ENCODE measurements at regions not wholly inside any gene's neighbourhood (a gene's known extent, or its start where the extent isn't known, plus 50 kb on each side); places are given as distances from the start of the nearest gene placed in this dataset.
"Not testable (repeated sequence)": the region's sequence is repeated elsewhere in the genome, so short reads cannot be mapped to it uniquely, and the experiment has no call there.

DNA sequence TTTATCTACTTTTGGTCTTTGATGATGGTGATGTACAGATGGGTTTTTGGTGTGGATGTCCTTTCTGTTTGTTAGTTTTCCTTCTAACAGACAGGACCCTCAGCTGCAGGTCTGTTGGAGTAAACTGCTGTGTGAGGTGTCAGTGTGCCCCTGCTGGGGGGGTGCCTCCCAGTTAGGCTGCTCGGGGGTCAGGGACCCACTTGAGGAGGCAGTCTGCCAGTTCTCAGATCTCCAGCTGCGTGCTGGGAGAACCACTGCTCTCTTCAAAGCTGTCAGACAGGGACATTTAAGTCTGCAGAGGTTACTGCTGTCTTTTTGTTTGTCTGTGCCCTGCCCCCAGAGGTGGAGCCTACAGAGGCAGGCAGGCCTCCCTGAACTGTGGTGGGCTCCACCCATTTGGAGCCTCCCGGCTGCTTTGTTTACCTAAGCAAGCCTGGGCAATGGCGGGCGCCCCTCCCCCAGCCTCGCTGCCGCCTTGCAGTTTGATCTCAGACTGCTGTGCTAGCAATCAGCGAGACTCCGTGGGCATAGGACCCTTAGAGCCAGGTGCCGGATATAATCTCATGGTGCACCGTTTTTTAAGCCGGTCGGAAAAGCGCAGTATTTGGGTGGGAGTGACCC is 433.7 kb downstream of the CCSER2 start:
- H3K4ac ChIP-seq (ENCODE audit: low read depth, low read length); H3K14ac ChIP-seq (ENCODE audit: low read length); H2BK12ac ChIP-seq (ENCODE audit: low read length); H3K27ac ChIP-seq (ENCODE audit: low read depth, low read length); H2BK120ac ChIP-seq (ENCODE audit: insufficient read depth, low read length, poor library complexity); H2BK5ac ChIP-seq (ENCODE audit: low read depth, low read length, poor library complexity); H3K9me3 ChIP-seq (ENCODE audit: insufficient read depth, low read depth, low read length); H3K27me3 ChIP-seq (ENCODE audit: insufficient read depth, low read length); H3K79me1 ChIP-seq (ENCODE audit: low read length); H3K23ac ChIP-seq (ENCODE audit: low read length); H3K36me3 ChIP-seq (ENCODE audit: control insufficient read depth in 1 of 2, insufficient read depth in 2 of 2, low read length in 2 of 2); H3K79me2 ChIP-seq (ENCODE audit: control insufficient read depth, insufficient read depth, low read length, poor library complexity); H2AK5ac ChIP-seq (ENCODE audit: low read length); H4K12ac ChIP-seq (ENCODE audit: low read depth, low read length); H2AFZ ChIP-seq (ENCODE audit: insufficient read depth, low read length, poor library complexity); H3K4me1 ChIP-seq (ENCODE audit: control insufficient read depth in 1 of 2, insufficient read depth in 2 of 2, low read length in 2 of 2); H3K9ac ChIP-seq (ENCODE audit: low read length); H3K4me3 ChIP-seq (ENCODE audit: low read depth, low read length); H3K18ac ChIP-seq (ENCODE audit: low read length); DNase-seq; H3K4me2 ChIP-seq (ENCODE audit: low read length): not testable (repeated sequence)
- peak overlapping the region; percentile 47 for H4K8ac ChIP-seq (ENCODE audit: low read depth, low read length)
- WGBS (ENCODE audit: extremely low coverage, insufficient coverage, insufficient read length): no CpG with 5 or more reads among the region's 14 CpGs
- H4K91ac ChIP-seq (ENCODE audit: low read depth, low read length): peak overlapping the region; percentile 28

DNA sequence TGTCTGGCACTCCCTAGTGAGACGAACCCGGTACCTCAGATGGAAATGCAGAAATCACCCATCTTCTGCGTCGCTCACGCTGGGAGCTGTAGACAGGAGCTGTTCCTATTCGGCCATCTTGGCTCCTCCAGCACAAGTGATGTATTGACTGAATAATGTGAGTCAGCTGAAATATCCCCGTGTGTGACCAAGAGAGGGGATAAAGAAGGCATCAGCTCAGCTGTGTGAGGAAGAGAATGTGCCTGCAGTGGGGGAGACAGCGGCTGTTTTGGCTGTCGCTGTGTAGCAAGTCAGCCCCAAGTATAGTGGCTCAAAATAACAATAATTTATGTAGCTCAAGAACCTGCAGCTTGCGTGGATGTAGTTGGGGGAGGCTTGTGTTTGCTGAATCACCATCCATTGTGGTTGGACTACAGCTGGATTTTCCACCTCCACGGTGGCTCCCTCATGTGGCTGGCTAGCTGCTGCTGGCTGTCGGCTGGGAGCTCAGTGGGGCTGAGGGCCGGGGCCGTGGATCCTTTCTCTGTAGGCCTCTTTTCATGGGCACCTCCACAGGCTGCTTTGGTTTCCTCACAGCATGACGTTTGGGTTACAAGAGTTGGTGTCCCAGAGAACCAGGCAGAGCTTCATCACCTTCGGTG is 434.5 kb downstream of the CCSER2 start:
- no peak overlapping the region for H4K91ac ChIP-seq (ENCODE audit: low read depth, low read length)

DNA sequence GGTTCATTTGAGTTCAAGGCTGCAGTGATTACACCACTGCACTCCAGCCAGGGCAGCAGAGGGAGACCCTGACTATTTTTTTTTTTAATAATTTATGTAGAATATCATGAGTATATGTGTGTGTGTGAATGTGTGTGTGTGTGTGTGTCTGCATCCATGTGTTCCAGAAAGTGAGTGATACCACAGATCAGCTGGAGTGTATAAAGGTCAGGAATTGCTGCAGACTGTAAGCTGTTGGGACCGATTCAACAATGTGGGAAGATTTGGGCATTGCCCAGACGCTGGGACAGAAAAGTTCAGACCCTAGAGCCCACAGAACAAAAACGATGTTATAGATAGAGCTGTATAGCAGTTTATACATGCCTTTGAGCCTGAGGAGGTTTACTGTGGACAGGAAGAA is 435.6 kb downstream of the CCSER2 start:
- H2AFZ ChIP-seq (ENCODE audit: insufficient read depth, low read length, poor library complexity): no peak overlapping the region
- no peak overlapping the region for H3K27ac ChIP-seq (ENCODE audit: low read depth, low read length)
- no peak for DNase-seq
- no peaks in the 10 kb centered on the region for H3K79me1 ChIP-seq (ENCODE audit: low read length)
- no peak overlapping the region for H4K12ac ChIP-seq (ENCODE audit: low read depth, low read length)
- H3K4me3 ChIP-seq (ENCODE audit: low read depth, low read length): no peak overlapping the region
- no peak overlapping the region for H2AK5ac ChIP-seq (ENCODE audit: low read length)
- no peak overlapping the region for H4K91ac ChIP-seq (ENCODE audit: low read depth, low read length)
- H4K8ac ChIP-seq (ENCODE audit: low read depth, low read length): no peak overlapping the region
- no peak overlapping the region for H2BK120ac ChIP-seq (ENCODE audit: insufficient read depth, low read length, poor library complexity)
- H3K9ac ChIP-seq (ENCODE audit: low read length): no peak overlapping the region
- no peaks in the 10 kb centered on the region for H3K27me3 ChIP-seq (ENCODE audit: insufficient read depth, low read length)
- H2BK12ac ChIP-seq (ENCODE audit: low read length): no peak overlapping the region
- H3K18ac ChIP-seq (ENCODE audit: low read length): no peak overlapping the region
- H3K9me3 ChIP-seq (ENCODE audit: insufficient read depth, low read depth, low read length): peaks cover 4% of the 10 kb centered on the region
- no peak overlapping the region for H3K4me2 ChIP-seq (ENCODE audit: low read length)
- H3K36me3 ChIP-seq (ENCODE audit: control insufficient read depth in 1 of 2, insufficient read depth in 2 of 2, low read length in 2 of 2): no peaks in the 10 kb centered on the region
- H3K14ac ChIP-seq (ENCODE audit: low read length): no peak overlapping the region
- no CpG with 5 or more reads among the region's 3 CpGs for WGBS (ENCODE audit: extremely low coverage, insufficient coverage, insufficient read length)
- H2BK5ac ChIP-seq (ENCODE audit: low read depth, low read length, poor library complexity): no peak overlapping the region
- H3K4me1 ChIP-seq (ENCODE audit: control insufficient read depth in 1 of 2, insufficient read depth in 2 of 2, low read length in 2 of 2): no peaks in the 10 kb centered on the region
- H3K23ac ChIP-seq (ENCODE audit: low read length): no peak overlapping the region
- no peaks in the 10 kb centered on the region for H3K79me2 ChIP-seq (ENCODE audit: control insufficient read depth, insufficient read depth, low read length, poor library complexity)
- no peak overlapping the region for H3K4ac ChIP-seq (ENCODE audit: low read depth, low read length)

More for the DNA sequence above, 434.5 kb downstream of the CCSER2 start:
- no peak overlapping the region for H2BK5ac ChIP-seq (ENCODE audit: low read depth, low read length, poor library complexity)
- no peaks in the 10 kb centered on the region for H3K79me2 ChIP-seq (ENCODE audit: control insufficient read depth, insufficient read depth, low read length, poor library complexity)
- H3K14ac ChIP-seq (ENCODE audit: low read length): no peak overlapping the region
- WGBS (ENCODE audit: extremely low coverage, insufficient coverage, insufficient read length): no CpG with 5 or more reads among the region's 16 CpGs
- H3K4me2 ChIP-seq (ENCODE audit: low read length): no peak overlapping the region
- no peak overlapping the region for H4K12ac ChIP-seq (ENCODE audit: low read depth, low read length)
- H3K4ac ChIP-seq (ENCODE audit: low read depth, low read length): no peak overlapping the region
- H3K27me3 ChIP-seq (ENCODE audit: insufficient read depth, low read length): no peaks in the 10 kb centered on the region
- H2AFZ ChIP-seq (ENCODE audit: insufficient read depth, low read length, poor library complexity): no peak overlapping the region
- no peak overlapping the region for H3K27ac ChIP-seq (ENCODE audit: low read depth, low read length)
- no peak overlapping the region for H3K4me3 ChIP-seq (ENCODE audit: low read depth, low read length)
- H2AK5ac ChIP-seq (ENCODE audit: low read length): no peak overlapping the region
- H3K18ac ChIP-seq (ENCODE audit: low read length): no peak overlapping the region
- no peak for DNase-seq
- no peak overlapping the region for H4K8ac ChIP-seq (ENCODE audit: low read depth, low read length)
- H2BK12ac ChIP-seq (ENCODE audit: low read length): no peak overlapping the region
- H3K23ac ChIP-seq (ENCODE audit: low read length): no peak overlapping the region
- peak overlapping the region; percentile 28 for H2BK120ac ChIP-seq (ENCODE audit: insufficient read depth, low read length, poor library complexity)
- no peak overlapping the region for H3K9ac ChIP-seq (ENCODE audit: low read length)
- no peaks in the 10 kb centered on the region for H3K36me3 ChIP-seq (ENCODE audit: control insufficient read depth in 1 of 2, insufficient read depth in 2 of 2, low read length in 2 of 2)
- no peaks in the 10 kb centered on the region for H3K4me1 ChIP-seq (ENCODE audit: control insufficient read depth in 1 of 2, insufficient read depth in 2 of 2, low read length in 2 of 2)
- no peaks in the 10 kb centered on the region for H3K79me1 ChIP-seq (ENCODE audit: low read length)
- H3K9me3 ChIP-seq (ENCODE audit: insufficient read depth, low read depth, low read length): peaks cover 4% of the 10 kb centered on the region

DNA sequence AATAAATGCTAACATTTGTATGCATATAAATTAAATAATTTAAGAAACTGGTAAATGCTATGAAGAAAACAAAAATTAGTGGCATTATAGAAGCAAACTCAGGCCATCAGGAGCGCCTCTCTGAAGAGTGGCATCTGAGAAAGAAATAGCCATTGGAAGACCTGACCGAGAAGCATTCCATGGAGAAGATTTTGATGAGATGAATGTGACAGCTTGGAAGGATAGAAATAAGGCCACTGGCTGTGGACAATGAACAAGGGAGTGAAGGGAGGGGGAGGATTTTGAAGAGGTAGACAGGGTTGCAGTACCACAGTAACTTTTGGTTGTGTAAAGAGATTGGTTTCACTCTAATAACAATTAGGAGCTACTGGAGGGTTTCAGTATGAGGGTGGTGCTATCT is 436.7 kb downstream of the CCSER2 start:
- Histone ChIP-seq H3K9ac (ENCODE audit: low read length) (no peak overlapping the region), H3K79me1 (ENCODE audit: low read length) (no peaks in the 10 kb centered on the region), H2BK5ac (ENCODE audit: low read depth, low read length, poor library complexity) (no peak overlapping the region), H2BK12ac (ENCODE audit: low read length) (no peak overlapping the region), H3K79me2 (ENCODE audit: control insufficient read depth, insufficient read depth, low read length, poor library complexity) (no peaks in the 10 kb centered on the region), H3K4me1 (ENCODE audit: control insufficient read depth in 1 of 2, insufficient read depth in 2 of 2, low read length in 2 of 2) (no peaks in the 10 kb centered on the region), H3K4ac (ENCODE audit: low read depth, low read length) (no peak overlapping the region), H3K9me3 (ENCODE audit: insufficient read depth, low read depth, low read length) (peaks cover 4% of the 10 kb centered on the region), H4K12ac (ENCODE audit: low read depth, low read length) (no peak overlapping the region), H3K36me3 (ENCODE audit: control insufficient read depth in 1 of 2, insufficient read depth in 2 of 2, low read length in 2 of 2) (no peaks in the 10 kb centered on the region), H3K14ac (ENCODE audit: low read length) (no peak overlapping the region), H3K27ac (ENCODE audit: low read depth, low read length) (no peak overlapping the region), H3K4me2 (ENCODE audit: low read length) (no peak overlapping the region), H2BK120ac (ENCODE audit: insufficient read depth, low read length, poor library complexity) (no peak overlapping the region), H2AK5ac (ENCODE audit: low read length) (no peak overlapping the region), H2AFZ (ENCODE audit: insufficient read depth, low read length, poor library complexity) (no peak overlapping the region), H3K18ac (ENCODE audit: low read length) (no peak overlapping the region), H4K91ac (ENCODE audit: low read depth, low read length) (no peak overlapping the region), H3K27me3 (ENCODE audit: insufficient read depth, low read length) (no peaks in the 10 kb centered on the region), H3K23ac (ENCODE audit: low read length) (no peak overlapping the region), H3K4me3 (ENCODE audit: low read depth, low read length) (no peak overlapping the region), H4K8ac (ENCODE audit: low read depth, low read length) (no peak overlapping the region)
- no CpG with 5 or more reads among the region's 2 CpGs for WGBS (ENCODE audit: extremely low coverage, insufficient coverage, insufficient read length)
- no peak for DNase-seq
